Duodenal mucosa (tissue), 2 donors: ENCODE measurements at regions not wholly inside any gene's neighbourhood (a gene's known extent, or its start where the extent isn't known, plus 50 kb on each side); places are given as distances from the start of the nearest gene placed in this dataset.

Experiments used
- H3K27ac ChIP-seq: one replicate; pipeline ENCODE4 v1.7.0; 2013; ENCODE audit warnings: low read depth, low read length
- H3K27me3 ChIP-seq, 2 donors: one replicate each; pipeline ENCODE4 v1.7.0; 2013; ENCODE audit warnings: low read length in 2 of 2, control low read depth in 1 of 2; ENCODE audit not compliant: insufficient read depth in 2 of 2, control insufficient read depth in 1 of 2
- H3K36me3 ChIP-seq, 2 donors: one replicate each; pipeline ENCODE4 v1.7.0; 2013; ENCODE audit warnings: low read length in 2 of 2, control low read depth in 1 of 2; ENCODE audit not compliant: insufficient read depth in 2 of 2, control insufficient read depth in 1 of 2
- H3K4me1 ChIP-seq, 2 donors: one replicate each; pipeline ENCODE4 v1.7.0; 2013; ENCODE audit warnings: low read length in 2 of 2, control low read depth in 1 of 2; ENCODE audit not compliant: insufficient read depth in 2 of 2, control insufficient read depth in 1 of 2
- H3K4me3 ChIP-seq, 2 donors: one replicate each; pipeline ENCODE4 v1.7.0; 2013; ENCODE audit warnings: low read length in 2 of 2, low read depth in 1 of 2
- H3K9ac ChIP-seq, 2 donors: one replicate each; pipeline ENCODE4 v1.7.0; 2013; ENCODE audit warnings: low read length in 2 of 2, low read depth in 1 of 2
- H3K9me3 ChIP-seq, 2 donors: one replicate each; pipeline ENCODE4 v1.7.0; 2013; ENCODE audit warnings: low read length in 2 of 2, control low read depth in 1 of 2; ENCODE audit not compliant: control insufficient read depth in 1 of 2

GRCh38 chr10:113420733-113421675, 131.8 kb upstream of the HABP2 start:
- H3K27ac ChIP-seq: no peak overlapping the region
- peaks cover 5 to 11% of the 10 kb centered on the region in 2 donors for H3K9me3 ChIP-seq
- H3K36me3 ChIP-seq: no peaks in the 10 kb centered on the region
- H3K9ac ChIP-seq: no peak overlapping the region
- peaks cover 5 to 9% of the 10 kb centered on the region in 2 donors for H3K4me1 ChIP-seq
- no peaks in the 10 kb centered on the region for H3K27me3 ChIP-seq
- no peak overlapping the region for H3K4me3 ChIP-seq

GRCh38 chr10:113422371-113422770, 130.5 kb upstream of the HABP2 start:
- Histone ChIP-seq H3K9ac (no peak overlapping the region), H3K36me3 (no peaks in the 10 kb centered on the region), H3K4me1 (peaks cover 6 to 9% of the 10 kb centered on the region in 2 donors), H3K9me3 (peaks cover 5 to 11% of the 10 kb centered on the region in 2 donors), H3K27ac (no peak overlapping the region), H3K4me3 (no peak overlapping the region), H3K27me3 (no peaks in the 10 kb centered on the region)

- no peaks in the 10 kb centered on the region for H3K36me3 ChIP-seq
- no peak overlapping the region for H3K4me3 ChIP-seq
- no peak overlapping the region for H3K27ac ChIP-seq
- no peak overlapping the region for H3K9ac ChIP-seq
- H3K27me3 ChIP-seq: no peaks in the 10 kb centered on the region
- H3K4me1 ChIP-seq: peaks cover 6 to 9% of the 10 kb centered on the region in 2 donors
- peaks cover 5 to 11% of the 10 kb centered on the region in 2 donors for H3K9me3 ChIP-seq
Measured at GRCh38 chr10:113423981-113424721, 128.7 kb upstream of the HABP2 start.

GRCh38 chr10:113425008-113425407, 127.8 kb upstream of the HABP2 start:
- H3K27ac ChIP-seq: no peak overlapping the region
- no peak overlapping the region for H3K9ac ChIP-seq
- no peaks in the 10 kb centered on the region for H3K27me3 ChIP-seq
- H3K9me3 ChIP-seq: peaks cover 0 to 9% of the 10 kb centered on the region in 2 donors
- no peak overlapping the region for H3K4me3 ChIP-seq
- peaks cover 6 to 9% of the 10 kb centered on the region in 2 donors for H3K4me1 ChIP-seq
- H3K36me3 ChIP-seq: no peaks in the 10 kb centered on the region

- Histone ChIP-seq H3K27ac (no peak overlapping the region), H3K4me1 (peaks cover 6 to 9% of the 10 kb centered on the region in 2 donors), H3K36me3 (no peaks in the 10 kb centered on the region), H3K27me3 (no peaks in the 10 kb centered on the region), H3K9ac (no peak overlapping the region), H3K4me3 (no peak overlapping the region), H3K9me3 (peaks cover 0 to 4% of the 10 kb centered on the region in 2 donors)
Measured at GRCh38 chr10:113425541-113425951, 127.3 kb upstream of the HABP2 start.

GRCh38 chr10:113426181-113426877, 126.5 kb upstream of the HABP2 start:
- no peaks in the 10 kb centered on the region for H3K9me3 ChIP-seq
- H3K4me1 ChIP-seq: peaks cover 6 to 9% of the 10 kb centered on the region in 2 donors
- H3K4me3 ChIP-seq: no peak overlapping the region
- H3K9ac ChIP-seq: no peak overlapping the region
- no peak overlapping the region for H3K27ac ChIP-seq
- H3K27me3 ChIP-seq: no peaks in the 10 kb centered on the region
- H3K36me3 ChIP-seq: no peaks in the 10 kb centered on the region

- no peak overlapping the region for H3K4me3 ChIP-seq
- H3K27ac ChIP-seq: no peak overlapping the region
- no peaks in the 10 kb centered on the region for H3K36me3 ChIP-seq
- no peaks in the 10 kb centered on the region for H3K27me3 ChIP-seq
- H3K4me1 ChIP-seq: peaks cover 6 to 9% of the 10 kb centered on the region in 2 donors
- no peak overlapping the region for H3K9ac ChIP-seq
- H3K9me3 ChIP-seq: no peaks in the 10 kb centered on the region
Measured at GRCh38 chr10:113427236-113427735, 125.6 kb upstream of the HABP2 start.

GRCh38 chr10:113427811-113428558, 124.9 kb upstream of the HABP2 start:
- no peaks in the 10 kb centered on the region for H3K27me3 ChIP-seq
- no peaks in the 10 kb centered on the region for H3K36me3 ChIP-seq
- H3K9me3 ChIP-seq: no peaks in the 10 kb centered on the region
- peaks cover 6 to 9% of the 10 kb centered on the region in 2 donors for H3K4me1 ChIP-seq
- no peak overlapping the region for H3K4me3 ChIP-seq
- no peak overlapping the region for H3K27ac ChIP-seq
- H3K9ac ChIP-seq: no peak overlapping the region

GRCh38 chr10:113430634-113431397, 122.0 kb upstream of the HABP2 start:
- Histone ChIP-seq H3K36me3 (no peaks in the 10 kb centered on the region), H3K27ac (no peak overlapping the region), H3K4me1 (peaks cover under 1 to 3% of the 10 kb centered on the region in 2 donors), H3K9me3 (no peaks in the 10 kb centered on the region), H3K4me3 (no peak overlapping the region), H3K27me3 (no peaks in the 10 kb centered on the region), H3K9ac (no peak overlapping the region)
